Loucy (cell line): ENCODE measurements at regions not wholly inside any gene's neighbourhood (a gene's known extent, or its start where the extent isn't known, plus 50 kb on each side); places are given as distances from the start of the nearest gene placed in this dataset.

Source experiments
- EZH2phosphoT487 ChIP-seq: fragments of 200-600 bp; IDR thresholded peaks from 2 replicates; pipeline ENCODE4 v1.6.1; 2018; ENCODE audit warnings: antibody characterized with exemption, mild to moderate bottlenecking, moderate library complexity, borderline replicate concordance
- TF ChIP-seq, protein P1 (sequence below): fragments of 200-600 bp; sonication (generic); conservative IDR thresholded peaks from 2 replicates; pipeline ENCODE4 v1.5.1; 2014; ENCODE audit warnings: mild to moderate bottlenecking, antibody characterized with exemption, low read length

- TF ChIP-seq, protein P1, sequence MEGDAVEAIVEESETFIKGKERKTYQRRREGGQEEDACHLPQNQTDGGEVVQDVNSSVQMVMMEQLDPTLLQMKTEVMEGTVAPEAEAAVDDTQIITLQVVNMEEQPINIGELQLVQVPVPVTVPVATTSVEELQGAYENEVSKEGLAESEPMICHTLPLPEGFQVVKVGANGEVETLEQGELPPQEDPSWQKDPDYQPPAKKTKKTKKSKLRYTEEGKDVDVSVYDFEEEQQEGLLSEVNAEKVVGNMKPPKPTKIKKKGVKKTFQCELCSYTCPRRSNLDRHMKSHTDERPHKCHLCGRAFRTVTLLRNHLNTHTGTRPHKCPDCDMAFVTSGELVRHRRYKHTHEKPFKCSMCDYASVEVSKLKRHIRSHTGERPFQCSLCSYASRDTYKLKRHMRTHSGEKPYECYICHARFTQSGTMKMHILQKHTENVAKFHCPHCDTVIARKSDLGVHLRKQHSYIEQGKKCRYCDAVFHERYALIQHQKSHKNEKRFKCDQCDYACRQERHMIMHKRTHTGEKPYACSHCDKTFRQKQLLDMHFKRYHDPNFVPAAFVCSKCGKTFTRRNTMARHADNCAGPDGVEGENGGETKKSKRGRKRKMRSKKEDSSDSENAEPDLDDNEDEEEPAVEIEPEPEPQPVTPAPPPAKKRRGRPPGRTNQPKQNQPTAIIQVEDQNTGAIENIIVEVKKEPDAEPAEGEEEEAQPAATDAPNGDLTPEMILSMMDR = no peak
- TF ChIP-seq EZH2phosphoT487 = no peak
Measured at GRCh38 chr3:168574455-168575158, 478.9 kb upstream of the GOLIM4 start.
